ENCODE measurements at regions not wholly inside any gene's neighbourhood (a gene's known extent, or its start where the extent isn't known, plus 50 kb on each side); places are given as distances from the start of the nearest gene placed in this dataset.

DNA sequence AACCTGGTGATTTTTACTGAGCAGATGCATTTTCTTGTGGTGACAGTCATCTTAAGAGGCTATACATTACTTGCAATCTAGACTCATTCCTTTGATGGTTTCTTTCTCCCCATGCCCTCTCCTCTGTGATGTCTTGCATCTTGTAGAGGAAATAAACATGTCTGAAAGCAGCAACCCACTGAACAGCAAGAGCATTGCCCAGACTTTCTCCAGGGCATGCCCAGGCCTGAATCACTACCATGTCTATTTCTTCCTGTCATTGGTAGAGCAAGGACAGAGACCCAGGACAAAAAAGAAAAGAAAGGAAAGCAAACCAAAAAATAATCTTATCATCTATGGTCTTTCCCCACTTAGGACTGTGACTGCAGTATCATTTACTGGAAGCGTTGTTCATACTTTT lies 326.1 kb downstream of the HNRNPD start:
- Histone ChIP-seq H3K9ac (ENCODE audit: low read length in 2 of 2) (no peak overlapping the region), H3K4me1 (ENCODE audit: control insufficient read depth, insufficient read depth, low read length) (peaks cover 6% of the 10 kb centered on the region), H3K36me3 (ENCODE audit: control insufficient read depth in 2 of 2, insufficient read depth in 2 of 2, low read length in 2 of 2) (no peaks in the 10 kb centered on the region), H3K9me3 (ENCODE audit: control insufficient read depth in 2 of 2, low read length in 2 of 2) (no peaks in the 10 kb centered on the region), H3K4me3 (ENCODE audit: low read length in 2 of 2) (no peak overlapping the region), H3K27me3 (ENCODE audit: control insufficient read depth in 1 of 2, insufficient read depth in 2 of 2, low read length in 2 of 2) (peaks cover 10% of the 10 kb centered on the region in 2 donors), H3K27ac (ENCODE audit: low read length) (no peak overlapping the region)

- Histone ChIP-seq H3K4me1 (ENCODE audit: control insufficient read depth, insufficient read depth, low read length) (peaks cover 6% of the 10 kb centered on the region), H3K27ac (ENCODE audit: low read length) (no peak overlapping the region), H3K27me3 (ENCODE audit: control insufficient read depth in 1 of 2, insufficient read depth in 2 of 2, low read length in 2 of 2) (peaks cover 10 to 12% of the 10 kb centered on the region in 2 donors), H3K36me3 (ENCODE audit: control insufficient read depth in 2 of 2, insufficient read depth in 2 of 2, low read length in 2 of 2) (no peaks in the 10 kb centered on the region), H3K9me3 (ENCODE audit: control insufficient read depth in 2 of 2, low read length in 2 of 2) (no peaks in the 10 kb centered on the region), H3K4me3 (ENCODE audit: low read length in 2 of 2) (no peak overlapping the region), H3K9ac (ENCODE audit: low read length in 2 of 2) (no peak overlapping the region)
Observed at GRCh38 chr4:82046796-82047195, 327.0 kb downstream of the HNRNPD start.

DNA sequence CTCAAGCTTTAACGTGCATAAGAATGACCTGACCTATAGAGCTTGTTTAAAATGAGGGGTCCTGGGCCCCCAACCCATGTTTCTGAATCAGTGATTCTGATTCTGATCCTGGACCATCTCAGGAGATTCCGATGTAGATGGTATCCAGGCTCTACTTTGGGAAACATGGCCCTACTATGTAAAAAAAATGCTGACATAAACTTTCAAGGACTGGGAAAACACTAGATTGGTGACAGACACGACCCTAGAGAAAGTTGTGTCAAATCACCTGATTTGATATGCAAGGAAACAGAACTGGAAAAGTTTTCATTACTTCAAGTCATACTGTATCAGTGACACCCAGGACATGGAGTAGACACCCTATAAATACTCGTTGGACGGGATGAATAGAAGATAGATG lies 328.5 kb downstream of the HNRNPD start:
- H3K4me3 ChIP-seq (ENCODE audit: low read length in 2 of 2) = no peak overlapping the region
- no peak overlapping the region for H3K9ac ChIP-seq (ENCODE audit: low read length in 2 of 2)
- H3K9me3 ChIP-seq (ENCODE audit: control insufficient read depth in 2 of 2, low read length in 2 of 2) = no peaks in the 10 kb centered on the region
- no peak overlapping the region for H3K27ac ChIP-seq (ENCODE audit: low read length)
- H3K4me1 ChIP-seq (ENCODE audit: control insufficient read depth, insufficient read depth, low read length) = peaks cover 6% of the 10 kb centered on the region
- peaks cover 10 to 12% of the 10 kb centered on the region in 2 donors for H3K27me3 ChIP-seq (ENCODE audit: control insufficient read depth in 1 of 2, insufficient read depth in 2 of 2, low read length in 2 of 2)
- H3K36me3 ChIP-seq (ENCODE audit: control insufficient read depth in 2 of 2, insufficient read depth in 2 of 2, low read length in 2 of 2) = no peaks in the 10 kb centered on the region

DNA sequence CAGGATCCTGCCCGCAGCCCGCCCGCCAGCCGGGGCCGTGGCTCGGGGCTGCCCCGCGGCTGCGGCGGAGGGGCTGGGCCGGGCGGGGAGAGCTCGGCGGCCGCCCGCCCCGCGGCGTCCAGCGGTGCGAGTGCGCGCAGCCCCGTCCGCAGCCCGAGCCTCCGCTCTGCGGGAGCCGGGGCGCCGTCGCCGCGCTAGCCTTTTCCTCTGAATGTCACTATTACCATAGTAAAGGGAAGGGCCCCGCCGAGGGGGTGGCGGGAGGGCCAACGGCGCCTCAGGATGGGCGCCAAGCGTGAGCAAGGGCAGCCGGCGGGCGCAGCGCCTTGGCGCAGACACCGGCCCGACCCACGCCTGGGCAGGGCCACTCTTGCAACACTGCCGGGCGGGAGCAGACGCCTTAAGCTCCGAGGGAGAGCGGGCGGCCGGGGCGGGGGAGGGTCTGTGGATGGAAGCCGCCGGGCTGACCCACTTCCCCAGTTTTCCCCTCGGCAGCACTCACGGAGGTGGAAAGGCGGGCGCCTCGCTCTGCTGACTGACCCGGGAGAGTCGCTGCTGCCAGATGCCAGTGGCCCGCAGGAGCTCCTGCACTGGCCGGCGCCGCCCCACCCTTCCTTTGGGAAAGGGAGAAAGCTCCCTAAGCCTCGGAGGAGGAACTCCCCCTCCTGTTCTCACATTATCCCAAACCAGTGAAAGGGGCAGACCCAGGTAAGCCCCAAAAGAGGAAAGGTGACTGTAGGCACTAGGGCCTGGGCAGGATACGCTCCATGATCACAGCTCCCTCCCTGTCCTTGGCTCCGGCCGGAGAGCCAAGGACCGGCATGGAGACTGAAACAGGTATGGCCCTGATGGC lies 329.4 kb downstream of the HNRNPD start:
- no peaks in the 10 kb centered on the region for H3K36me3 ChIP-seq (ENCODE audit: control insufficient read depth in 2 of 2, insufficient read depth in 2 of 2, low read length in 2 of 2)
- H3K4me1 ChIP-seq (ENCODE audit: control insufficient read depth, insufficient read depth, low read length) = peaks cover 6% of the 10 kb centered on the region
- H3K27me3 ChIP-seq (ENCODE audit: control insufficient read depth in 1 of 2, insufficient read depth in 2 of 2, low read length in 2 of 2) = peaks cover 10 to 12% of the 10 kb centered on the region in 2 donors
- no peaks in the 10 kb centered on the region for H3K9me3 ChIP-seq (ENCODE audit: control insufficient read depth in 2 of 2, low read length in 2 of 2)
- no peak overlapping the region for H3K27ac ChIP-seq (ENCODE audit: low read length)
- peak overlapping the region; percentile 61 to 69 for H3K4me3 ChIP-seq (ENCODE audit: low read length in 2 of 2)
- no peak overlapping the region for H3K9ac ChIP-seq (ENCODE audit: low read length in 2 of 2)

GRCh38 chr4:82043809-82044137 lies 330.0 kb downstream of the HNRNPD start:
- Histone ChIP-seq H3K36me3 (ENCODE audit: control insufficient read depth in 2 of 2, insufficient read depth in 2 of 2, low read length in 2 of 2) (no peaks in the 10 kb centered on the region), H3K27me3 (ENCODE audit: control insufficient read depth in 1 of 2, insufficient read depth in 2 of 2, low read length in 2 of 2) (peaks cover 10 to 12% of the 10 kb centered on the region in 2 donors), H3K4me3 (ENCODE audit: low read length in 2 of 2) (peak overlapping the region; percentile 31 to 69), H3K4me1 (ENCODE audit: control insufficient read depth, insufficient read depth, low read length) (peaks cover 6% of the 10 kb centered on the region), H3K9ac (ENCODE audit: low read length in 2 of 2) (no peak overlapping the region), H3K27ac (ENCODE audit: low read length) (no peak overlapping the region), H3K9me3 (ENCODE audit: control insufficient read depth in 2 of 2, low read length in 2 of 2) (no peaks in the 10 kb centered on the region)

GRCh38 chr4:82043081-82043808 lies 330.5 kb downstream of the HNRNPD start:
- H3K27ac ChIP-seq (ENCODE audit: low read length) = no peak overlapping the region
- H3K9ac ChIP-seq (ENCODE audit: low read length in 2 of 2) = no peak overlapping the region

GRCh38 chr4:82042042-82042441 lies 331.7 kb downstream of the HNRNPD start:
- no peaks in the 10 kb centered on the region for H3K9me3 ChIP-seq (ENCODE audit: control insufficient read depth in 2 of 2, low read length in 2 of 2)
- H3K4me1 ChIP-seq (ENCODE audit: control insufficient read depth, insufficient read depth, low read length) = peaks cover 6% of the 10 kb centered on the region
- H3K9ac ChIP-seq (ENCODE audit: low read length in 2 of 2) = no peak overlapping the region
- no peak overlapping the region for H3K4me3 ChIP-seq (ENCODE audit: low read length in 2 of 2)
- no peaks in the 10 kb centered on the region for H3K36me3 ChIP-seq (ENCODE audit: control insufficient read depth in 2 of 2, insufficient read depth in 2 of 2, low read length in 2 of 2)
- peaks cover 10 to 12% of the 10 kb centered on the region in 2 donors for H3K27me3 ChIP-seq (ENCODE audit: control insufficient read depth in 1 of 2, insufficient read depth in 2 of 2, low read length in 2 of 2)
- H3K27ac ChIP-seq (ENCODE audit: low read length) = no peak overlapping the region

More at GRCh38 chr4:82043081-82043808, 330.5 kb downstream of the HNRNPD start:
- Histone ChIP-seq H3K36me3 (ENCODE audit: control insufficient read depth in 2 of 2, insufficient read depth in 2 of 2, low read length in 2 of 2) (no peaks in the 10 kb centered on the region), H3K4me3 (ENCODE audit: low read length in 2 of 2) (peak overlapping the region in 1 of 2 donors; percentile 31), H3K4me1 (ENCODE audit: control insufficient read depth, insufficient read depth, low read length) (peaks cover 6% of the 10 kb centered on the region), H3K27me3 (ENCODE audit: control insufficient read depth in 1 of 2, insufficient read depth in 2 of 2, low read length in 2 of 2) (peaks cover 10 to 12% of the 10 kb centered on the region in 2 donors), H3K9me3 (ENCODE audit: control insufficient read depth in 2 of 2, low read length in 2 of 2) (no peaks in the 10 kb centered on the region)

DNA sequence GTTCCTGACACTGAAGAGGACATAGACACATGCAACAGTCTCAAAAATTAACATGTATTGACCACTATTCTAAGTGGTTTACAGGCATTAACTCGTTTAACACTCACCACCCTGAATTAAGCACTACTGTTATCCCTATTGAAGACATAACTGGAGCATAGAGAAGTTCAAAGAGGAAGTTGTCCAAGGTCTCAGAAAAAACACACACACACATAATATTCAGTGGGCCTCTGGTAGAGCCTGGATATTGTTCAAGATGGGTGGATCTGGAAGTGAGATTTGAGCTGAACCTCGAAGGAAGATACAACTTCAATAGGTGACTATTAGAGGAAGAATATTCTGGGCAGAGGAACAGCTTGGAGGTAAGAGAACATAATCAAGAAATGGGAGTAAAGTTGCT lies 334.9 kb downstream of the HNRNPD start:
- Histone ChIP-seq H3K4me1 (ENCODE audit: control insufficient read depth, insufficient read depth, low read length) (no peaks in the 10 kb centered on the region), H3K9ac (ENCODE audit: low read length in 2 of 2) (no peak overlapping the region), H3K27ac (ENCODE audit: low read length) (no peak overlapping the region), H3K27me3 (ENCODE audit: control insufficient read depth in 1 of 2, insufficient read depth in 2 of 2, low read length in 2 of 2) (peaks cover 4 to 8% of the 10 kb centered on the region in 2 donors), H3K9me3 (ENCODE audit: control insufficient read depth in 2 of 2, low read length in 2 of 2) (no peaks in the 10 kb centered on the region), H3K36me3 (ENCODE audit: control insufficient read depth in 2 of 2, insufficient read depth in 2 of 2, low read length in 2 of 2) (no peaks in the 10 kb centered on the region), H3K4me3 (ENCODE audit: low read length in 2 of 2) (no peak overlapping the region)

DNA sequence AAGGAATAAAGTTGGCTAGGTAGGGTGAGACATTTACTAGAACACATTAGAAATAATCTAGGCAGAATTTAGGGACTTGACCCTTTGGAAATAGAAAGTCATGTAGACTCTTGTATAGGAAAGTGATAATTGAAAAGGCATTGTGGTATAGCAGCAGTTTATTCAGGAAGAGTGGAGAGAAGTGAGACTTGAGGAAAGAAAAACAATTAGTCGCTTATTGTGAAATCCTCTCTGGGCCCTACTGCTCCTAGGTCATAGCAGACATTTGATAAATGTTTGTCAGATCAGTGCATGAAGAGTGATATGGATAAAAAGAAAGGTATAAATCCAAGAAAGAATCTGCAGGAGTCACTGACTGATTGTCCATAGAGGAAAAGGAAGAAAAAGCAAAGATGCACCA lies 337.6 kb downstream of the HNRNPD start:
- Histone ChIP-seq H3K4me3 (ENCODE audit: low read length in 2 of 2) (no peak overlapping the region), H3K9ac (ENCODE audit: low read length in 2 of 2) (no peak overlapping the region), H3K36me3 (ENCODE audit: control insufficient read depth in 2 of 2, insufficient read depth in 2 of 2, low read length in 2 of 2) (no peaks in the 10 kb centered on the region), H3K27me3 (ENCODE audit: control insufficient read depth in 1 of 2, insufficient read depth in 2 of 2, low read length in 2 of 2) (peaks cover 0 to 3% of the 10 kb centered on the region in 2 donors), H3K9me3 (ENCODE audit: control insufficient read depth in 2 of 2, low read length in 2 of 2) (no peaks in the 10 kb centered on the region), H3K27ac (ENCODE audit: low read length) (no peak overlapping the region), H3K4me1 (ENCODE audit: control insufficient read depth, insufficient read depth, low read length) (no peaks in the 10 kb centered on the region)

- H3K9ac ChIP-seq (ENCODE audit: low read length in 2 of 2) = no peak overlapping the region
- H3K36me3 ChIP-seq (ENCODE audit: control insufficient read depth in 2 of 2, insufficient read depth in 2 of 2, low read length in 2 of 2) = no peaks in the 10 kb centered on the region
- H3K27me3 ChIP-seq (ENCODE audit: control insufficient read depth in 1 of 2, insufficient read depth in 2 of 2, low read length in 2 of 2) = peaks cover 0 to 3% of the 10 kb centered on the region in 2 donors
- no peaks in the 10 kb centered on the region for H3K9me3 ChIP-seq (ENCODE audit: control insufficient read depth in 2 of 2, low read length in 2 of 2)
- H3K27ac ChIP-seq (ENCODE audit: low read length) = no peak overlapping the region
- no peak overlapping the region for H3K4me3 ChIP-seq (ENCODE audit: low read length in 2 of 2)
- no peaks in the 10 kb centered on the region for H3K4me1 ChIP-seq (ENCODE audit: control insufficient read depth, insufficient read depth, low read length)
Observed at GRCh38 chr4:82034878-82035277, 338.9 kb downstream of the HNRNPD start.

DNA sequence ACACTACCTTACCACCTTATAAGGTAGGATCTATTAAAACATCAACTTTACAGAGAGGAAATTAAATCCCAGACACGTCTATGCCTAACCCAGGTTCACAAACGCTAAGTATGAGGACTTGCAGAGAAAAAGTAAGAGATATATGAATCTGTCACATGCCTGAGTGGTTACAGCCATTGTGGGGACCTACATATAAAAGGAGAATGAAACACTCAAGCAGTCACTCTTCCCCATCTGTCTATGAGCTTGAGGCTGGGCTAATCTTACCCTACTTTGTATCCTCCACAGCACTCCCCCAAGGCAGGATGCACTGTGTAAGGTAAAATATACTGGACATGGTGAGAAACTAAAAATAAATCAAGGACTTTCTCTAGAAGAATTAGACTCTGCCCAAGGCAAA lies 339.9 kb downstream of the HNRNPD start:
- Histone ChIP-seq H3K9me3 (ENCODE audit: control insufficient read depth in 2 of 2, low read length in 2 of 2) (no peaks in the 10 kb centered on the region), H3K9ac (ENCODE audit: low read length in 2 of 2) (no peak overlapping the region), H3K27me3 (ENCODE audit: control insufficient read depth in 1 of 2, insufficient read depth in 2 of 2, low read length in 2 of 2) (peaks cover 0 to 3% of the 10 kb centered on the region in 2 donors), H3K27ac (ENCODE audit: low read length) (no peak overlapping the region), H3K4me3 (ENCODE audit: low read length in 2 of 2) (no peak overlapping the region), H3K36me3 (ENCODE audit: control insufficient read depth in 2 of 2, insufficient read depth in 2 of 2, low read length in 2 of 2) (no peaks in the 10 kb centered on the region), H3K4me1 (ENCODE audit: control insufficient read depth, insufficient read depth, low read length) (no peaks in the 10 kb centered on the region)

All from stomach smooth muscle (tissue), 2 donors.